Right atrium auricular region (tissue), 2 donors: ENCODE measurements at regions not wholly inside any gene's neighbourhood (a gene's known extent, or its start where the extent isn't known, plus 50 kb on each side); places are given as distances from the start of the nearest gene placed in this dataset.

Source experiments
- DNase-seq: peaks from one replicate; pipeline ENCODE4 v3.0.0-alpha.2; 2019; ENCODE audit warnings: low spot score
- H3K27ac ChIP-seq, 2 donors: fragments of 200-600 bp; sonication (generic); 1 replicate in 1 of 2; 2 replicates in 1 of 2; pipeline ENCODE4 v1.5.1; 2016 to 2019
- H3K27me3 ChIP-seq, 2 donors: fragments of 200-600 bp; sonication (generic); one replicate each; pipeline versions ENCODE4 v1.5.1 to v1.6.0; 2017 to 2019
- H3K36me3 ChIP-seq: fragments of 200-600 bp; sonication (generic); one replicate; pipeline ENCODE4 v1.5.1; 2016
- H3K4me1 ChIP-seq, 2 donors: fragments of 200-600 bp; sonication (generic); one replicate each; pipeline versions ENCODE4 v1.5.1 to v1.6.0; 2017 to 2019
- H3K4me3 ChIP-seq, 2 donors: fragments of 200-600 bp; sonication (generic); 1 replicate in 1 of 2; 2 replicates in 1 of 2; pipeline ENCODE4 v1.5.1; 2017 to 2019; ENCODE audit warnings: mild to moderate bottlenecking in 1 of 2, moderate library complexity in 1 of 2
- H3K9me3 ChIP-seq, 2 donors: fragments of 200-600 bp; sonication (generic); one replicate each; pipeline ENCODE4 v1.5.1; 2019
- CTCF ChIP-seq, 2 donors: fragments of 200-600 bp; sonication (generic); IDR thresholded peaks; one replicate each; pipeline ENCODE4 v1.5.1; 2019; ENCODE audit warnings: antibody characterized with exemption in 2 of 2

- TF ChIP-seq CTCF (IDR thresholded peaks at IDR 0.05), result no peak
- Histone ChIP-seq H3K4me1 (no peaks in the 10 kb centered on the region), H3K4me3 (no peak overlapping the region), H3K27me3 (no peaks in the 10 kb centered on the region), H3K36me3 (no peaks in the 10 kb centered on the region), H3K27ac (no peak overlapping the region), H3K9me3 (no peaks in the 10 kb centered on the region)
- DNase-seq, result no peak
Measured at GRCh38 chr9:19701274-19701673, 87.6 kb downstream of the SLC24A2 start.

- H3K4me1 ChIP-seq, result no peaks in the 10 kb centered on the region
- no peak for TF ChIP-seq CTCF (IDR thresholded peaks at IDR 0.05)
- no peak overlapping the region for H3K4me3 ChIP-seq
- no peaks in the 10 kb centered on the region for H3K36me3 ChIP-seq
- no peaks in the 10 kb centered on the region for H3K9me3 ChIP-seq
- H3K27me3 ChIP-seq, result no peaks in the 10 kb centered on the region
- no peak for DNase-seq
- H3K27ac ChIP-seq, result no peak overlapping the region
Measured at GRCh38 chr9:19700699-19701098, 88.1 kb downstream of the SLC24A2 start.

GRCh38 chr9:19699756-19700155, 89.1 kb downstream of the SLC24A2 start:
- no peak for DNase-seq
- Histone ChIP-seq H3K27me3 (no peaks in the 10 kb centered on the region), H3K9me3 (no peaks in the 10 kb centered on the region), H3K4me3 (no peak overlapping the region), H3K36me3 (no peaks in the 10 kb centered on the region), H3K4me1 (no peaks in the 10 kb centered on the region), H3K27ac (no peak overlapping the region)
- no peak for TF ChIP-seq CTCF (IDR thresholded peaks at IDR 0.05)

GRCh38 chr9:19698960-19699359, 89.9 kb downstream of the SLC24A2 start:
- H3K4me3 ChIP-seq, result no peak overlapping the region
- no peak overlapping the region for H3K27ac ChIP-seq
- H3K27me3 ChIP-seq, result no peaks in the 10 kb centered on the region
- no peaks in the 10 kb centered on the region for H3K4me1 ChIP-seq
- no peak for TF ChIP-seq CTCF (IDR thresholded peaks at IDR 0.05)
- H3K9me3 ChIP-seq, result no peaks in the 10 kb centered on the region
- DNase-seq, result no peak
- no peaks in the 10 kb centered on the region for H3K36me3 ChIP-seq

- TF ChIP-seq CTCF (IDR thresholded peaks at IDR 0.05), result no peak
- no peaks in the 10 kb centered on the region for H3K9me3 ChIP-seq
- no peak for DNase-seq
- H3K4me3 ChIP-seq, result no peak overlapping the region
- H3K4me1 ChIP-seq, result no peaks in the 10 kb centered on the region
- H3K27me3 ChIP-seq, result no peaks in the 10 kb centered on the region
- no peaks in the 10 kb centered on the region for H3K36me3 ChIP-seq
- H3K27ac ChIP-seq, result no peak overlapping the region
Measured at GRCh38 chr9:19694601-19695000, 94.2 kb downstream of the SLC24A2 start.

- peaks cover 0 to 10% of the 10 kb centered on the region in 2 donors for H3K9me3 ChIP-seq
- DNase-seq, result no peak
- no peak overlapping the region for H3K4me3 ChIP-seq
- H3K4me1 ChIP-seq, result no peaks in the 10 kb centered on the region
- H3K27me3 ChIP-seq, result no peaks in the 10 kb centered on the region
- no peak overlapping the region for H3K27ac ChIP-seq
- TF ChIP-seq CTCF (IDR thresholded peaks at IDR 0.05), result no peak
- no peaks in the 10 kb centered on the region for H3K36me3 ChIP-seq
Measured at GRCh38 chr9:19690128-19690527, 98.7 kb downstream of the SLC24A2 start.
